ENCODE measurements at regions not wholly inside any gene's neighbourhood (a gene's known extent, or its start where the extent isn't known, plus 50 kb on each side); places are given as distances from the start of the nearest gene placed in this dataset.

- Mint-ChIP-seq H3K9me3 (no peaks in the 10 kb centered on the region), H3K4me1 (no peaks in the 10 kb centered on the region), H3K4me3 (no peak overlapping the region), H3K36me3 (ENCODE audit: low read depth) (no peaks in the 10 kb centered on the region), H3K27me3 (ENCODE audit: low read depth, poor library complexity) (peaks cover 3% of the 10 kb centered on the region), H3K27ac (no peak overlapping the region)
- TF ChIP-seq CTCF (IDR thresholded peaks at IDR 0.05), result no peak
- DNase-seq, result no peak
Observed at GRCh38 chr7:8809320-8809719, 375.9 kb downstream of the NXPH1 start.

GRCh38 chr7:8817448-8818036 lies 384.1 kb downstream of the NXPH1 start:
- Mint-ChIP-seq H3K4me3 (no peak overlapping the region), H3K9me3 (no peaks in the 10 kb centered on the region), H3K4me1 (no peaks in the 10 kb centered on the region), H3K36me3 (ENCODE audit: low read depth) (no peaks in the 10 kb centered on the region), H3K27ac (no peak overlapping the region), H3K27me3 (ENCODE audit: low read depth, poor library complexity) (no peaks in the 10 kb centered on the region)
- no peak for TF ChIP-seq CTCF (IDR thresholded peaks at IDR 0.05)
- DNase-seq, result no peak

GRCh38 chr7:8818406-8818805 lies 385.0 kb downstream of the NXPH1 start:
- Mint-ChIP-seq H3K27me3 (ENCODE audit: low read depth, poor library complexity) (no peaks in the 10 kb centered on the region), H3K36me3 (ENCODE audit: low read depth) (no peaks in the 10 kb centered on the region), H3K4me1 (no peaks in the 10 kb centered on the region), H3K4me3 (no peak overlapping the region), H3K9me3 (no peaks in the 10 kb centered on the region), H3K27ac (no peak overlapping the region)
- DNase-seq, result no peak
- no peak for TF ChIP-seq CTCF (IDR thresholded peaks at IDR 0.05)

- Mint-ChIP-seq H3K27me3 (ENCODE audit: low read depth, poor library complexity) (no peaks in the 10 kb centered on the region), H3K27ac (no peak overlapping the region), H3K4me1 (no peaks in the 10 kb centered on the region), H3K9me3 (no peaks in the 10 kb centered on the region), H3K36me3 (ENCODE audit: low read depth) (no peaks in the 10 kb centered on the region), H3K4me3 (no peak overlapping the region)
- no peak for TF ChIP-seq CTCF (IDR thresholded peaks at IDR 0.05)
- no peak for DNase-seq
Observed at GRCh38 chr7:8822595-8822994, 389.2 kb downstream of the NXPH1 start.

- DNase-seq, result no peak
- Mint-ChIP-seq H3K36me3 (ENCODE audit: low read depth) (no peaks in the 10 kb centered on the region), H3K9me3 (no peaks in the 10 kb centered on the region), H3K27me3 (ENCODE audit: low read depth, poor library complexity) (no peaks in the 10 kb centered on the region), H3K4me3 (no peak overlapping the region), H3K4me1 (no peaks in the 10 kb centered on the region), H3K27ac (no peak overlapping the region)
- TF ChIP-seq CTCF (IDR thresholded peaks at IDR 0.05), result no peak
Observed at GRCh38 chr7:8823486-8823885, 390.1 kb downstream of the NXPH1 start.

GRCh38 chr7:8827329-8827728 lies 393.9 kb downstream of the NXPH1 start:
- no peaks in the 10 kb centered on the region for H3K36me3 Mint-ChIP-seq (ENCODE audit: low read depth)
- no peaks in the 10 kb centered on the region for H3K4me1 Mint-ChIP-seq
- no peak overlapping the region for H3K4me3 Mint-ChIP-seq
- no peaks in the 10 kb centered on the region for H3K27me3 Mint-ChIP-seq (ENCODE audit: low read depth, poor library complexity)
- H3K9me3 Mint-ChIP-seq, result no peaks in the 10 kb centered on the region
- DNase-seq, result no peak
- no peak for TF ChIP-seq CTCF (IDR thresholded peaks at IDR 0.05)
- H3K27ac Mint-ChIP-seq, result no peak overlapping the region
